GM21786 (cell line): ENCODE measurements at regions not wholly inside any gene's neighbourhood (a gene's known extent, or its start where the extent isn't known, plus 50 kb on each side); places are given as distances from the start of the nearest gene placed in this dataset.

Experiments used
- ATAC-seq: cut with Tn5 transposase; IDR thresholded peaks from one replicate; pipeline ENCODE4 v1.9.1; 2021; ENCODE audit not compliant: unreplicated experiment

- ATAC-seq = no peak
Measured at GRCh38 chr15:66832664-66833063, 130.6 kb downstream of the SMAD6 start.

DNA sequence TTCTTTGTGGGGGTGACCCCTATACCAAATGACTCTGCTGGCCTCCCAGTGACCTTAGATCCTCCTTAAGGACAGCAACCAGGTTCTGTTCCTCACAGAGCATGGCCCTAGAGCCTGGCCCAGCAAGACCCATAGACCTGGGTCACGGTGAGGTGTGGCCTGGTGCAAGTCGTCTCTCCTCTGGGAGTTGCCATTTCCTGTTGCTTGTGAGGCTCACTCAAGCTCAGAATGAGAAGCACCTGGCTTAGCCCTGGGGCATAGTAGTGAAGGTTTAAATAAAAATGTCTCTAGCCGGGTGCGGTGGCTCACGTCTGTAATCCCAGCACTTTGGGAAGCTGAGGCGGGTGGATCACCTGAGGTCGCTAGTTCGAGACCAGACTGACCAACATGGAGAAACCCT is 131.3 kb downstream of the SMAD6 start:
- no peak for ATAC-seq

- no peak for ATAC-seq
Measured at GRCh38 chr15:66833803-66834202, 131.8 kb downstream of the SMAD6 start.

DNA sequence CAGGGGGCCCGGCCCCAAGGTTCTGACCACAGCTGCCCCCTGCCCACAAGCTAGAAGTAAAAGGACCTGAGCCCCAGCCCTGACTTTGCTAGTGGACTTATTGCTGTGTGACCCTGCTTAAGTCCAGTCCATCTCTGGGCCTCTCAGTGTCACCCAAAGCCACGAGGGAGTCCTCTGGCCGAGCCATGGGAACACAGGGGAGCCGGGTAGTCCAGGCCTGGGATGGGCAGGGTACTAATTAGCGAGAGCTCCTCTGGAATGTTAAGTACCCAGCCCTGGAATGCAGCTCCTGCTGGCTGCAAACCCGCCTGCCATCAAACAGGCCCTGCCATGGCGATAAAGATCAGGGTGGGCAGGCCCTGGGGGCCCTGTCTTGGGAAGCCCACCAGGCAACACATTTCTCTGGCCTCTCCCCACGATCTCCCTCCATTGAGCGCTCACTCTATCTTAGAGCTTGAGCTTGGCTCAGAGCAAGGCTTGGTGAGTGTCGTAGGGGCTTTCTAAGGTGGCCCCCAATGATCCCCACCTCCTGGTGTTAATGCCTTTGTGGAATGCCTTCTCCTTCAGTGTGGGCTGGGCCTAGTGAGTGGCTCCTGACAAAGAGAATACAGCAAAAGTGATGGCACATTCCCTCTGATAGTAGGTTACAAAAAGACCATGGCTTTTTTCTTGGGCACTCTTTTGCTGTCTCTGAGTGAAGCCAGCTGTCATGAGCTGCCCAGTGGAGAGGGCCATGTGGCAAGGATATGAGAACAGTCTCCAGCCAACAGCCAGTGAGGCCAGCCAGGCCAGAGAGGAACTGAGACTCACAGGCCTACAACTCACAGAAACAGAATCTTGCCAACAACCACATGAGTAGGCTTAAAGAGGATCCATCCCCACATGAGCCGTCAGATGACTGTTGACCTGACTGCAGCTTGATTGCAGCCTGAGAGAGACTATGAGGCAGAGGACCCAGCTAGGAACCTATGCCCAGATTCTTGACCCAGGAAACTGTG is 133.1 kb downstream of the SMAD6 start:
- no peak for ATAC-seq

GRCh38 chr15:66836231-66837030 is 134.4 kb downstream of the SMAD6 start:
- no peak for ATAC-seq

- ATAC-seq = no peak
Measured at GRCh38 chr15:66838202-66838601, 136.2 kb downstream of the SMAD6 start.

DNA sequence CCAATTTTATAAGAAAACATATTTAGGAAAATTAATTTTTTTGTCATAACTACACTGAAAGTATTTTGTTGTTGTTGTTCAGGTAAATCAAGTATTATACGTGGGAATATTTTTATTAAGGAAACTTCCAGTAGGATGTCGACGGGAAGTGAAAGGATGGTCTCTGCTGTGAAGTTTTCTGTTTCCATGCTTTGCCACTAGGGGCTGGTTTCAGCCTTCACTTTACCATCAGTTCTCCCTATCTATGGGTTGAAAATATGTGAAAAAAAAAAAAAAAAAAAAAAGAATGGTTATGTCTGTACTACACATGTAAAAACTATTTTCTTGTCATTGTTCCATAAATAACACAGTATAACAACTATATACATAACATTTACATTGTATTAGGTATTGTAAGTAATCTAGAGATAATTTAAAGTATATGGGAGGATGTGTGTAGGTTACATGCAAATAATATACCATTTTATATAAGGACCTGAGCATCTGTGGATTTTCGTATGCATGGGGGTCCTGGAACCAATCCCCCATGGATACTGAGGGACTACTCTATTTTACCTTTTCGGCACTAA is 136.7 kb downstream of the SMAD6 start:
- ATAC-seq = no peak

DNA sequence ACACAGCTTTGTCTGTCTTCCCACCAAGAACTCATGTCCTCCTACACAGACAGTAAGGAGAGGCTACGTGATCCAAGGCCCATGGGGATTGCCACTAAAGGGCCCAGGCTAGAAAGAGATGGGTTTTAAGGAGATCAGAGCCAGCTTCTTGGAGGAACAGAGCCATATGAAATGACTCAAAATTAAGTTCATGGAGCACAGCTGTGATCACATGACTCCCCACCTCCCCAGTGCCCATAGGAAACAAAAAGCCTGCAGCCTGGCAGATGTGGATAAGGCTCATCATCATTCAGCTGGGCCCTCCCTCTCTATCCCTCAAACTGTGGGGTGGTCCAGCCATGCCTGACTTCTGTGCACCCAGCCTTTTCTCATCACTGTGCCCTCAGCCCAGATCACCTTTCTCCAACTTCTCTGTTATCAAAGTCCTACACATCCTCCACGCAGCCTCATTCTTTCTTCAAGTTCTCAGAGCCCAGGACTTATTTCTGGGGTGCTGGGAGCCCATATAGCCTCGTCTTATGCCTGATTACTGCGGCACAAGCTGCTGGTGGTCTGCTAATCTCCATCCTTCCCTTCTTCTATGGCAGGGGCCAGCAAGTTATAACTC is 137.6 kb downstream of the SMAD6 start:
- no peak for ATAC-seq

GRCh38 chr15:66840615-66841390 is 138.8 kb downstream of the SMAD6 start:
- no peak for ATAC-seq

- ATAC-seq = no peak
Measured at GRCh38 chr15:66841953-66842681, 140.1 kb downstream of the SMAD6 start.

DNA sequence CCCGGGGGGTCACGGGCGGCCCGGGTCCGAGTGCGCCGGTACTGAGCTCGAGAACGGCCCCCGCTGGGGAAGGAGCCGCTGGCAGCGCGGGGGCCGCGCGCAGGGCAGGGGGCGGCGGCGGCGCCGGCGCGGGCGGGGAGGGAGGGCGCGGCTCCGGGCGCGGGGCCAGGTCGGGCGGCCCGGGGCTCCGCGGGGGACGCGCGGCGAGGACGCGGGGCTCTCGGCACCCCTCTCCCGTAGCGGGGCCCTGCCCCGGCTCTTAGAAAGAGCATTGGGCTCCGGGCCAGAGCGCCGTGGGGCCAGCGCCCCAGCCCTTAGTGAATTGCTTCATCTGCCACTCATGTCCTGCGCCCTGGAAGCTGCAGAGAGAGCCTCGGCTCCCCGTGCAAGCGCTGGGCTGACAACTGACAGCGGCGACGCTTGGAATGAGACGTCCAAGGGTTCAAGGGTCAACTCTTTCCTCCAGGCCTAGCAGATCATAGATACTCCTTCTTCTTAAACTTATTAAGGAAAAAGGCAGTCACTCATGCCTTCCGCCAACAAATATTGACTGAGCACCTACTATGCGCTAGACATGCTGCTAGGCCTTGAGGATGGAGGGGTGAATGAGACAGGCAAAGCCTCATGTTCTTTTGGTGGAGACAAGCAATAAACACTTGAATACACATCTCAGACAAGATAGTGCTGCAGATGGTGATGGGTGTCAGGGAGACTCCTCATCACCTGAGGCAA is 140.8 kb downstream of the SMAD6 start:
- ATAC-seq = no peak

- ATAC-seq = no peak
Measured at GRCh38 chr15:66843581-66843980, 141.5 kb downstream of the SMAD6 start.

- no peak for ATAC-seq
Measured at GRCh38 chr15:66844041-66844746, 142.2 kb downstream of the SMAD6 start.

DNA sequence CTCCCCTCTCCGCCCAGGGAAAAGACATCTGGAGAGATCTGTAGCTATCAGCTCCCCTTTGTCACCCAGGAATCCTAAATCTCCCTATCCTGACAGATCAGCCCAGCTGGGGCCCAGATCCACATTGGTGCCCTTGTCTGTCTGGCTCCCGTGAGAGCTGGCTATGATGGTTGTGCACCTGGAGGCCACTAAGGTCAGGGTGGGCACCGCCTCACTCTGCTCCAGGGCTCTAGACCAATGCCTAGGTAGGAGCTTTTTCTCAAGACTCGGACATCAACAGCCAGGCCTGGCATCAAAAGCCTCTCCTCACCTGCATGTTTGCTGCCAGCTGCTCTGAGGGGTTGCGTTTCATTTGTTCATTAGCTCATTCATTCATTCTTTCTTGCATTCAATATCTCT is 142.7 kb downstream of the SMAD6 start:
- ATAC-seq = no peak

DNA sequence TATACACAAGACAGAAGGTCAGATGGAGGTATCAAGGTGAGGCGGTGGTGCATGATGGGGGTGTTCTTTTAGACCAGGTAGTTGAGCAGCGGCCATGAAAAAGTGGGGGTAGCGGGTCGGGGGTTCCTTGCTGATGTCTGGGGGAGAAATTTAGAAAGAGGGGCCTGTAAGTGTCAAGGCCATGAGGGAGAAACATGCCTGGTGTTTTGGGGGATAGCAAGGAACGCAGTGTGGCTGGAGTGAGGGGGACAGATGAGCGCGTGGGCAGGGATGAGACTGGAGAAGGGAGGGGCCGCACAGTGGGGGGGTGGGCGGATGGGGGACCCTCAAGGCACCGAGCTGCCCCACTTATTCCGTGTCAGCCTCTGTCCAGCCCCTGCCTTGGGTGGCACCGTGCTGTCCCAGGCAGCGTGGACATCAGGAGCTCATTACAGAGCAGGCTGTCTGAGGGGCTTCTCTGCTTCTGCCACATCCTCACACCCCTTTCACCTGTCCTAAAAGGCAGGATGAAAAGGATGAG is 143.3 kb downstream of the SMAD6 start:
- ATAC-seq = no peak

GRCh38 chr15:66846031-66846430 is 144.0 kb downstream of the SMAD6 start:
- ATAC-seq = no peak

- ATAC-seq = no peak
Measured at GRCh38 chr15:66846811-66847210, 144.8 kb downstream of the SMAD6 start.

GRCh38 chr15:66847565-66847991 is 145.5 kb downstream of the SMAD6 start:
- no peak for ATAC-seq
